ENCODE measurements at regions not wholly inside any gene's neighbourhood (a gene's known extent, or its start where the extent isn't known, plus 50 kb on each side); places are given as distances from the start of the nearest gene placed in this dataset.

GRCh38 chr22:48101704-48102103, 1339.3 kb downstream of the TBC1D22A start:
- Mint-ChIP-seq H3K9me3 (peaks cover 0 to 4% (median 0%) of the 10 kb centered on the region in 7 donors), H3K27me3 (peaks cover 16% of the 10 kb centered on the region), H3K36me3 (peaks cover 3% of the 10 kb centered on the region), H3K4me1 (peaks cover 9 to 40% (median 17%) of the 10 kb centered on the region in 4 donors), H3K4me3 (peak overlapping the region in 2 of 4 donors; percentile 17 to 51), H3K27ac (no peak overlapping the region)
- Histone ChIP-seq H3K27me3 (ENCODE audit: control insufficient read depth, insufficient read depth, low read length) (peaks cover 2% of the 10 kb centered on the region), H3K36me3 (ENCODE audit: control insufficient read depth, insufficient read depth, low read length) (no peaks in the 10 kb centered on the region), H3K27ac (ENCODE audit: insufficient read depth, low read length, poor library complexity, severe bottlenecking) (no peak overlapping the region), H3K4me3 (ENCODE audit: low read depth, low read length) (no peak overlapping the region), H3K4me1 (ENCODE audit: control insufficient read depth, insufficient read depth, low read length, poor library complexity, severe bottlenecking) (peaks cover 24% of the 10 kb centered on the region), H3K9me3 (ENCODE audit: control insufficient read depth in 2 of 2, low read length in 2 of 2) (no peaks in the 10 kb centered on the region)
- no peak for DNase-seq
- ATAC-seq (ENCODE audit: low read depth in 2 of 2) = no peak

GRCh38 chr22:48100685-48101417, 1338.4 kb downstream of the TBC1D22A start:
- Mint-ChIP-seq H3K27ac (peak overlapping the region in 2 of 3 donors; percentile 48 to 85), H3K36me3 (peaks cover 3% of the 10 kb centered on the region), H3K4me3 (no peak overlapping the region), H3K4me1 (peaks cover 9 to 40% (median 17%) of the 10 kb centered on the region in 4 donors), H3K9me3 (peaks cover 0 to 4% (median 0%) of the 10 kb centered on the region in 7 donors), H3K27me3 (peaks cover 13% of the 10 kb centered on the region)
- Histone ChIP-seq H3K36me3 (ENCODE audit: control insufficient read depth, insufficient read depth, low read length) (no peaks in the 10 kb centered on the region), H3K27me3 (ENCODE audit: control insufficient read depth, insufficient read depth, low read length) (no peaks in the 10 kb centered on the region), H3K27ac (ENCODE audit: insufficient read depth, low read length, poor library complexity, severe bottlenecking) (no peak overlapping the region), H3K9me3 (ENCODE audit: control insufficient read depth in 2 of 2, low read length in 2 of 2) (no peaks in the 10 kb centered on the region), H3K4me1 (ENCODE audit: control insufficient read depth, insufficient read depth, low read length, poor library complexity, severe bottlenecking) (peaks cover 24% of the 10 kb centered on the region), H3K4me3 (ENCODE audit: low read depth, low read length) (no peak overlapping the region)
- ATAC-seq (ENCODE audit: low read depth in 2 of 2) = no peak
- DNase-seq = no peak

GRCh38 chr22:48099671-48100070, 1337.2 kb downstream of the TBC1D22A start:
- no peak for DNase-seq
- H3K36me3 ChIP-seq (ENCODE audit: control insufficient read depth, insufficient read depth, low read length) = no peaks in the 10 kb centered on the region
- H3K27ac Mint-ChIP-seq = peak overlapping the region in 1 of 3 donors; percentile 75
- peak overlapping the region in 1 of 4 donors; percentile 24 for H3K4me3 Mint-ChIP-seq
- H3K4me1 Mint-ChIP-seq = peaks cover 9 to 42% (median 17%) of the 10 kb centered on the region in 4 donors
- H3K27me3 Mint-ChIP-seq = peaks cover 9% of the 10 kb centered on the region
- H3K36me3 Mint-ChIP-seq = peaks cover 3% of the 10 kb centered on the region
- no peak overlapping the region for H3K4me3 ChIP-seq (ENCODE audit: low read depth, low read length)
- no peaks in the 10 kb centered on the region for H3K9me3 ChIP-seq (ENCODE audit: control insufficient read depth in 2 of 2, low read length in 2 of 2)
- peaks cover 24% of the 10 kb centered on the region for H3K4me1 ChIP-seq (ENCODE audit: control insufficient read depth, insufficient read depth, low read length, poor library complexity, severe bottlenecking)
- no peak for ATAC-seq (ENCODE audit: low read depth in 2 of 2)
- H3K9me3 Mint-ChIP-seq = peaks cover 0 to 2% (median 0%) of the 10 kb centered on the region in 7 donors
- H3K27ac ChIP-seq (ENCODE audit: insufficient read depth, low read length, poor library complexity, severe bottlenecking) = no peak overlapping the region
- no peaks in the 10 kb centered on the region for H3K27me3 ChIP-seq (ENCODE audit: control insufficient read depth, insufficient read depth, low read length)

GRCh38 chr22:48099251-48099650, 1336.8 kb downstream of the TBC1D22A start:
- H3K9me3 ChIP-seq (ENCODE audit: control insufficient read depth in 2 of 2, low read length in 2 of 2) = no peaks in the 10 kb centered on the region
- no peaks in the 10 kb centered on the region for H3K27me3 ChIP-seq (ENCODE audit: control insufficient read depth, insufficient read depth, low read length)
- H3K36me3 ChIP-seq (ENCODE audit: control insufficient read depth, insufficient read depth, low read length) = no peaks in the 10 kb centered on the region
- peaks cover 0 to 2% (median 0%) of the 10 kb centered on the region in 7 donors for H3K9me3 Mint-ChIP-seq
- H3K36me3 Mint-ChIP-seq = peaks cover 3% of the 10 kb centered on the region
- ATAC-seq (ENCODE audit: low read depth in 2 of 2) (no peak), DNase-seq (no peak)
- H3K4me1 ChIP-seq (ENCODE audit: control insufficient read depth, insufficient read depth, low read length, poor library complexity, severe bottlenecking) = peaks cover 24% of the 10 kb centered on the region
- H3K27ac ChIP-seq (ENCODE audit: insufficient read depth, low read length, poor library complexity, severe bottlenecking) = no peak overlapping the region
- H3K27ac Mint-ChIP-seq = peak overlapping the region in 1 of 3 donors; percentile 5
- H3K4me1 Mint-ChIP-seq = peaks cover 9 to 42% (median 17%) of the 10 kb centered on the region in 4 donors
- H3K27me3 Mint-ChIP-seq = peaks cover 9% of the 10 kb centered on the region
- no peak overlapping the region for H3K4me3 ChIP-seq (ENCODE audit: low read depth, low read length)
- peak overlapping the region in 1 of 4 donors; percentile 67 for H3K4me3 Mint-ChIP-seq

- no peaks in the 10 kb centered on the region for H3K36me3 ChIP-seq (ENCODE audit: control insufficient read depth, insufficient read depth, low read length)
- no peak for ATAC-seq (ENCODE audit: low read depth in 2 of 2)
- peak overlapping the region; percentile 5 to 56 (median 46) for H3K27ac Mint-ChIP-seq
These were observed 1336.4 kb downstream of the TBC1D22A start for GRCh38 chr22:48098921-48099245.

GRCh38 chr22:48098243-48098920, 1335.9 kb downstream of the TBC1D22A start:
- H3K27ac ChIP-seq (ENCODE audit: insufficient read depth, low read length, poor library complexity, severe bottlenecking) = peak overlapping the region; percentile 54
- DNase-seq = peak in 2 of 3 donors; percentile 61 to 87
- H3K36me3 Mint-ChIP-seq = peaks cover 3% of the 10 kb centered on the region
- peak overlapping the region; percentile 5 to 56 (median 46) for H3K27ac Mint-ChIP-seq
- peak overlapping the region; percentile 70 for H3K4me3 ChIP-seq (ENCODE audit: low read depth, low read length)
- peak overlapping the region; percentile 3 to 67 (median 30) for H3K4me3 Mint-ChIP-seq
- peak; percentile 80 to 81 for ATAC-seq (ENCODE audit: low read depth in 2 of 2)
- H3K4me1 ChIP-seq (ENCODE audit: control insufficient read depth, insufficient read depth, low read length, poor library complexity, severe bottlenecking) = peaks cover 24% of the 10 kb centered on the region
- peaks cover 3% of the 10 kb centered on the region for H3K27me3 Mint-ChIP-seq
- H3K9me3 Mint-ChIP-seq = peaks cover 0 to 2% (median 0%) of the 10 kb centered on the region in 7 donors
- H3K9me3 ChIP-seq (ENCODE audit: control insufficient read depth in 2 of 2, low read length in 2 of 2) = no peaks in the 10 kb centered on the region
- H3K4me1 Mint-ChIP-seq = peaks cover 9 to 42% (median 17%) of the 10 kb centered on the region in 4 donors
- H3K36me3 ChIP-seq (ENCODE audit: control insufficient read depth, insufficient read depth, low read length) = no peaks in the 10 kb centered on the region
- H3K27me3 ChIP-seq (ENCODE audit: control insufficient read depth, insufficient read depth, low read length) = no peaks in the 10 kb centered on the region

More at GRCh38 chr22:48098921-48099245, 1336.4 kb downstream of the TBC1D22A start:
- peaks cover 9 to 42% (median 17%) of the 10 kb centered on the region in 4 donors for H3K4me1 Mint-ChIP-seq
- Histone ChIP-seq H3K4me3 (ENCODE audit: low read depth, low read length) (peak overlapping the region; percentile 70), H3K9me3 (ENCODE audit: control insufficient read depth in 2 of 2, low read length in 2 of 2) (no peaks in the 10 kb centered on the region), H3K27ac (ENCODE audit: insufficient read depth, low read length, poor library complexity, severe bottlenecking) (peak overlapping the region; percentile 54), H3K27me3 (ENCODE audit: control insufficient read depth, insufficient read depth, low read length) (no peaks in the 10 kb centered on the region), H3K4me1 (ENCODE audit: control insufficient read depth, insufficient read depth, low read length, poor library complexity, severe bottlenecking) (peaks cover 24% of the 10 kb centered on the region)
- peaks cover 3% of the 10 kb centered on the region for H3K36me3 Mint-ChIP-seq
- peaks cover 0 to 2% (median 0%) of the 10 kb centered on the region in 7 donors for H3K9me3 Mint-ChIP-seq
- H3K27me3 Mint-ChIP-seq = peaks cover 8% of the 10 kb centered on the region
- H3K4me3 Mint-ChIP-seq = peak overlapping the region; percentile 3 to 67 (median 30)
- DNase-seq = peak in 1 of 3 donors; percentile 1

- Mint-ChIP-seq H3K4me1 (peaks cover 9 to 42% (median 17%) of the 10 kb centered on the region in 4 donors), H3K4me3 (peak overlapping the region in 3 of 4 donors; percentile 26 to 67 (median 33)), H3K27me3 (no peaks in the 10 kb centered on the region), H3K36me3 (peaks cover 3% of the 10 kb centered on the region), H3K9me3 (peaks cover 0 to 2% (median 0%) of the 10 kb centered on the region in 7 donors), H3K27ac (peak overlapping the region in 2 of 3 donors; percentile 5 to 56)
- H3K27me3 ChIP-seq (ENCODE audit: control insufficient read depth, insufficient read depth, low read length) = no peaks in the 10 kb centered on the region
- no peak for ATAC-seq (ENCODE audit: low read depth in 2 of 2)
- peaks cover 24% of the 10 kb centered on the region for H3K4me1 ChIP-seq (ENCODE audit: control insufficient read depth, insufficient read depth, low read length, poor library complexity, severe bottlenecking)
- no peaks in the 10 kb centered on the region for H3K36me3 ChIP-seq (ENCODE audit: control insufficient read depth, insufficient read depth, low read length)
- peak overlapping the region; percentile 70 for H3K4me3 ChIP-seq (ENCODE audit: low read depth, low read length)
- peak overlapping the region; percentile 54 for H3K27ac ChIP-seq (ENCODE audit: insufficient read depth, low read length, poor library complexity, severe bottlenecking)
- no peaks in the 10 kb centered on the region for H3K9me3 ChIP-seq (ENCODE audit: control insufficient read depth in 2 of 2, low read length in 2 of 2)
- no peak for DNase-seq
These were observed 1335.3 kb downstream of the TBC1D22A start for GRCh38 chr22:48097723-48098122.
